Mesothelial cell of epicardium (in vitro differentiated cells): ENCODE measurements at regions not wholly inside any gene's neighbourhood (a gene's known extent, or its start where the extent isn't known, plus 50 kb on each side); places are given as distances from the start of the nearest gene placed in this dataset.

Source experiments
- DNase-seq, 2 experiments: peaks; one replicate each; pipeline ENCODE4 v3.0.0; 2021; ENCODE audit warnings: low spot score in 2 of 2; ENCODE audit not compliant: unreplicated experiment in 2 of 2
- H3K27ac Mint-ChIP-seq: 2 replicates; pipeline ENCODE4 v1.8.0; 2021; ENCODE audit warnings: mixed read lengths
- H3K27me3 Mint-ChIP-seq: 2 replicates; pipeline ENCODE4 v1.8.0; 2021; ENCODE audit warnings: low read depth, mixed read lengths
- H3K36me3 Mint-ChIP-seq: 2 replicates; pipeline ENCODE4 v1.8.0; 2021; ENCODE audit warnings: mixed read lengths
- H3K4me1 Mint-ChIP-seq: 2 replicates; pipeline ENCODE4 v1.8.0; 2021; ENCODE audit warnings: mixed read lengths
- H3K4me3 Mint-ChIP-seq: 2 replicates; pipeline ENCODE4 v1.8.0; 2021; ENCODE audit warnings: mild to moderate bottlenecking, moderate library complexity, mixed read lengths
- H3K9me3 Mint-ChIP-seq: 2 replicates; pipeline ENCODE4 v1.8.0; 2021; ENCODE audit warnings: mixed read lengths
- TF ChIP-seq, protein P1 (sequence below): fragments of 200-600 bp; sonication (generic); IDR thresholded peaks from one replicate; pipeline ENCODE4 v1.5.0; 2021; ENCODE audit warnings: antibody characterized with exemption; ENCODE audit not compliant: unreplicated experiment

- Mint-ChIP-seq H3K27me3 (peaks cover 4% of the 10 kb centered on the region), H3K9me3 (no peaks in the 10 kb centered on the region), H3K36me3 (no peaks in the 10 kb centered on the region), H3K4me3 (peak overlapping the region; percentile 68), H3K4me1 (peaks cover 28% of the 10 kb centered on the region), H3K27ac (no peak overlapping the region)
- TF ChIP-seq, protein P1, sequence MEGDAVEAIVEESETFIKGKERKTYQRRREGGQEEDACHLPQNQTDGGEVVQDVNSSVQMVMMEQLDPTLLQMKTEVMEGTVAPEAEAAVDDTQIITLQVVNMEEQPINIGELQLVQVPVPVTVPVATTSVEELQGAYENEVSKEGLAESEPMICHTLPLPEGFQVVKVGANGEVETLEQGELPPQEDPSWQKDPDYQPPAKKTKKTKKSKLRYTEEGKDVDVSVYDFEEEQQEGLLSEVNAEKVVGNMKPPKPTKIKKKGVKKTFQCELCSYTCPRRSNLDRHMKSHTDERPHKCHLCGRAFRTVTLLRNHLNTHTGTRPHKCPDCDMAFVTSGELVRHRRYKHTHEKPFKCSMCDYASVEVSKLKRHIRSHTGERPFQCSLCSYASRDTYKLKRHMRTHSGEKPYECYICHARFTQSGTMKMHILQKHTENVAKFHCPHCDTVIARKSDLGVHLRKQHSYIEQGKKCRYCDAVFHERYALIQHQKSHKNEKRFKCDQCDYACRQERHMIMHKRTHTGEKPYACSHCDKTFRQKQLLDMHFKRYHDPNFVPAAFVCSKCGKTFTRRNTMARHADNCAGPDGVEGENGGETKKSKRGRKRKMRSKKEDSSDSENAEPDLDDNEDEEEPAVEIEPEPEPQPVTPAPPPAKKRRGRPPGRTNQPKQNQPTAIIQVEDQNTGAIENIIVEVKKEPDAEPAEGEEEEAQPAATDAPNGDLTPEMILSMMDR = no peak
- no peak for DNase-seq
These were observed 110.3 kb upstream of the KLF13 start for GRCh38 chr15:31216215-31216911.

DNA sequence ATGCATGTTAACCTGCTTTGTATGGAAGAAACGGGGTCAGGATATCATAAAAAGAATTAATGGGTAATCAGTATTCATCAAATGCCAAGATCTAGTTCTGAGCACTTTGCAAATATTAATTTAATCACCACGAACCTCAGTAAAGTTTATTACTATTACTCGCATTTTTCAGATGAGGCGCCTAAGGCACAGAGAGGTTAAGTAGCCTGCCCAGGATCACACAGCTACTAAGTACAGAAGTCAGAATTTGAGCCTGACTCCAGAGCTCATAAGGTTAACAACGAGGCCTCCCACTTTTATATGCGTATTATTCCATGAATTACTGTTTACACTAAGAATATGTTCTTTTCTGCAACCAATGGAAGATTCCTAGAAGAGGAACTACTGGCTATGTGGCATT is 109.6 kb upstream of the KLF13 start:
- Mint-ChIP-seq H3K27ac (no peak overlapping the region), H3K4me1 (peaks cover 22% of the 10 kb centered on the region)

DNA sequence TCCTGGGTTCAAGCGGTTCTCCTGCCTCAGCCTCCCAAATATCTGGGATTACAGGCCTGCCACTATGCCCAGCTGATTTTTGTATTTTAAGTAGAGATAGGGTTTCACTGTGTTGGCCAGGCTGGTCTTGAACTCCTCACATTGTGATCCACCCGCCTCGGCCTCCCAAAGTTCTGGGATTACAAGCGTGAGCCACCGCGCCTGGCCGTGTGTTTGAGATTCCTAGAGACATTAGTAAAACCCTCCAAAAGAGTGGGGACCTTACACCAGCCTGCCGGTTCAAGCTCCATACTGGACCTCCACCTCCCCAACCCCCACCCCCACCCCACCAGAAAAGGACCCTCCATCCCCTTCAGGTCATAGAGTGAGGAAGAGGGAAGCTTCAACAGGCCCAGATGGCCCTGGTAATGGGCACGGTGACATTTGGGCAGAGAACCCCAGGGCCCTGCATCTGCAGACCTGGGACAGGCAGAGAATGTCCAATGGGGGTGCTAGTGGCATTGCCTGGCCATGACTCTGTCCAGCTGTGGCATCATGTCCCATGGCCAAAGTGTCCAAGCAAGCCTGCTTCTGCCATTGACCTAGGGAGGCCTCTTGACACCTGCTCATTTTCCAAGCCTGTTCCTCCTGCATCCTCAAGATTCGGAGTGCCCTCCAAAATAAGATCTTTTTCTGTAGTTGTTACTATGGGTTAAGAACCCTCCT is 108.9 kb upstream of the KLF13 start:
- TF ChIP-seq, protein P1 = no peak
- Mint-ChIP-seq H3K4me1 (peaks cover 16% of the 10 kb centered on the region), H3K4me3 (no peak overlapping the region), H3K36me3 (no peaks in the 10 kb centered on the region), H3K9me3 (no peaks in the 10 kb centered on the region), H3K27me3 (peaks cover 5% of the 10 kb centered on the region), H3K27ac (no peak overlapping the region)
- no peak for DNase-seq

More for the DNA sequence above, 109.6 kb upstream of the KLF13 start:
- Mint-ChIP-seq H3K27me3 (peaks cover 4% of the 10 kb centered on the region), H3K4me3 (peak overlapping the region; percentile 68), H3K9me3 (no peaks in the 10 kb centered on the region), H3K36me3 (no peaks in the 10 kb centered on the region)
- TF ChIP-seq, protein P1 = no peak
- no peak for DNase-seq

DNA sequence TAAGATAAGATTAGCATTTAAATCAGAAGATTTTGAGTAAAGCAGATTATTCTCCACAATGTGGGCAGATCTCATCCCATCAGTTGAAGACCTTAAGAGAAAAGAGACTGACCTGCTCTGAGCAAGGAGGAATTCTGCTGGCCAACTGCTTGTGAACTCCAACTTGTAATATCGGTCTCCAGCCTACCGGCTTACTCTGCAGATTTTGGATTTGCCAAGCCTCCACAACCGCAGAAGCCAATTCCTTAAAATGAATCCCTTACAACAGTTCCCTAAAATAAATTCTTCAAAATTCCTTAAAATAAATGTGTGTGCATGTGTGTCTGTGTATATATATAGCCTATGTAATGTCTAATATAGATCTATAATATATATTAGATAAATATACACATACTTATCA is 107.4 kb upstream of the KLF13 start:
- H3K9me3 Mint-ChIP-seq = no peaks in the 10 kb centered on the region
- no peak overlapping the region for H3K27ac Mint-ChIP-seq
- no peak overlapping the region for H3K4me3 Mint-ChIP-seq
- TF ChIP-seq, protein P1 = no peak
- no peak for DNase-seq
- no peaks in the 10 kb centered on the region for H3K36me3 Mint-ChIP-seq
- H3K4me1 Mint-ChIP-seq = peaks cover 10% of the 10 kb centered on the region
- peaks cover 8% of the 10 kb centered on the region for H3K27me3 Mint-ChIP-seq

GRCh38 chr15:31221936-31222515 is 104.6 kb upstream of the KLF13 start:
- no peaks in the 10 kb centered on the region for H3K36me3 Mint-ChIP-seq
- no peak overlapping the region for H3K27ac Mint-ChIP-seq
- TF ChIP-seq, protein P1 = no peak
- H3K27me3 Mint-ChIP-seq = peaks cover 11% of the 10 kb centered on the region
- H3K4me1 Mint-ChIP-seq = no peaks in the 10 kb centered on the region
- no peak for DNase-seq
- H3K9me3 Mint-ChIP-seq = no peaks in the 10 kb centered on the region
- H3K4me3 Mint-ChIP-seq = no peak overlapping the region
